Prostate gland (tissue), 2 donors: ENCODE measurements at regions not wholly inside any gene's neighbourhood (a gene's known extent, or its start where the extent isn't known, plus 50 kb on each side); places are given as distances from the start of the nearest gene placed in this dataset.

Experiments
- DNase-seq: peaks from one replicate; pipeline ENCODE4 v3.0.0-alpha.2; 2019; ENCODE audit warnings: low spot score
- H3K27ac ChIP-seq, 2 donors: fragments of 200-600 bp; sonication (generic); 2 replicates each; pipeline ENCODE4 v1.5.1; 2017 to 2019
- H3K27me3 ChIP-seq: fragments of 200-600 bp; sonication (generic); replicated peaks from 2 replicates; pipeline ENCODE4 v1.5.1; 2019; ENCODE audit not compliant: insufficient read depth
- H3K36me3 ChIP-seq, 2 donors: fragments of 200-600 bp; sonication (generic); 1 replicate in 1 of 2; 2 replicates in 1 of 2; pipeline versions ENCODE4 v1.5.1 to v1.8.1; 2017 to 2019
- H3K4me1 ChIP-seq: fragments of 200-600 bp; sonication (generic); replicated peaks from 2 replicates; pipeline ENCODE4 v1.5.1; 2019
- H3K4me3 ChIP-seq, 2 donors: fragments of 200-600 bp; sonication (generic); 2 replicates each; pipeline ENCODE4 v1.5.1; 2017 to 2019
- H3K9me3 ChIP-seq: fragments of 200-600 bp; sonication (generic); 2 replicates; pipeline ENCODE4 v1.5.1; 2017
- CTCF ChIP-seq, 4 experiments: fragments of 200-600 bp in 2 of 4; fragments of 450-650 bp in 2 of 4; sonication (generic) in 2 of 4; IDR thresholded peaks; 1 replicate in 3 of 4; 2 replicates in 1 of 4; pipeline ENCODE4 v1.5.1; 2016 to 2019; ENCODE audit warnings: antibody characterized with exemption in 4 of 4, mild to moderate bottlenecking in 2 of 4, moderate library complexity in 2 of 4
- POLR2A ChIP-seq: fragments of 450-650 bp; IDR thresholded peaks from one replicate; pipeline ENCODE4 v1.6.1; 2016; ENCODE audit warnings: antibody characterized with exemption, mild to moderate bottlenecking
- POLR2AphosphoS5 ChIP-seq: sonication (generic); formaldehyde crosslinking; IDR thresholded peaks from one replicate; pipeline ENCODE4 v1.6.1; 2017; ENCODE audit warnings: antibody characterized with exemption
- WGBS: methylation state at CpG from one replicate; pipeline ENCODE4 v1.1.5; 2018; 5-methylcytosine and 5-hydroxymethylcytosine counted together
- intact Hi-C: fragments of 100-400 bp; cut with DNase I; formaldehyde crosslinking; loops from one replicate; pipeline ENCODE4 v1.14.2; 2022

- H3K9me3 ChIP-seq = no peaks in the 10 kb centered on the region
- no peak overlapping the region for H3K4me3 ChIP-seq
- no peaks in the 10 kb centered on the region for H3K27me3 ChIP-seq
- H3K27ac ChIP-seq = no peak overlapping the region
- 98% methylated on average over 5 of the region's 5 CpGs for WGBS
- DNase-seq = no peak
- intact Hi-C loops = no loop called here
- H3K36me3 ChIP-seq = no peaks in the 10 kb centered on the region
- H3K4me1 ChIP-seq = no peaks in the 10 kb centered on the region
- TF ChIP-seq CTCF (IDR thresholded peaks at IDR 0.05) (no peak), POLR2A (no peak), POLR2AphosphoS5 (no peak)
Observed at GRCh38 chr1:219399446-219399845, 213.5 kb downstream of the ZC3H11B start.

DNA sequence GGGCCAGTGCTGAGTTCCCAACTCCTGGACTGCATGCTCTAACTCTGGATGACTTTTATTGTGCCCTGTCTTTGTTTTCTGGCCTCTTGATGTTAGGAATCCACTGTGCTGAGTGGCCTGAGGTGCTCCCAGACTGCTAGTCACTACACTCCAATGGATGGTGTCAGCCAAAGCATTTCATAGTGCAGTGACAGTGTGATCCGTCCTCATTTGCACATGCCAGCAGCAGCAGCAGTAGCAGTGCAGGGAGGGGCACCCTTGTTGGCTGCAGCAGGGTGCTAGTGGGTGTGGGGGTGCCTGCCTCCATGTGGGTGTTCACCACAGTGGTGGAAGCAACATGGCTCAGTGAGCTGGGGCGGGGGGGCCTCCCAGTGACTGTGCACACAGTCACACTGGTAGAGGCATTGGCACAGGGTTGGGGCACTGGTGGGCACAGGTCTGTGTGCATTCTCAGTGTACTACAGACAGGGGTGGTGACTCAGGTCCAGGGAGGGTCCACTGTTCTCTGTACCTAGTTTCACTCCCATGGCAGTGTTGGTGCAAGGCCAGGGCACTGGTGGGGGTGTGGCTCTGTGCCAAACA lies 214.0 kb downstream of the ZC3H11B start:
- Histone ChIP-seq H3K9me3 (no peaks in the 10 kb centered on the region), H3K27ac (no peak overlapping the region), H3K4me1 (no peaks in the 10 kb centered on the region), H3K36me3 (no peaks in the 10 kb centered on the region), H3K27me3 (no peaks in the 10 kb centered on the region), H3K4me3 (no peak overlapping the region)
- DNase-seq = no peak
- intact Hi-C loops = no loop called here
- no peak for TF ChIP-seq POLR2A
- no peak for TF ChIP-seq POLR2AphosphoS5
- no peak for TF ChIP-seq CTCF (IDR thresholded peaks at IDR 0.05)
- WGBS = 72% methylated on average over 2 of the region's 2 CpGs

- intact Hi-C loops = no loop called here
- DNase-seq = no peak
- 59% methylated on average over 1 of the region's 1 CpG for WGBS
- Histone ChIP-seq H3K4me3 (no peak overlapping the region), H3K36me3 (no peaks in the 10 kb centered on the region), H3K27ac (no peak overlapping the region), H3K9me3 (no peaks in the 10 kb centered on the region), H3K27me3 (no peaks in the 10 kb centered on the region), H3K4me1 (no peaks in the 10 kb centered on the region)
- TF ChIP-seq POLR2A = no peak
- TF ChIP-seq CTCF (IDR thresholded peaks at IDR 0.05) = no peak
- TF ChIP-seq POLR2AphosphoS5 = no peak
Observed at GRCh38 chr1:219397511-219397910, 215.4 kb downstream of the ZC3H11B start.

DNA sequence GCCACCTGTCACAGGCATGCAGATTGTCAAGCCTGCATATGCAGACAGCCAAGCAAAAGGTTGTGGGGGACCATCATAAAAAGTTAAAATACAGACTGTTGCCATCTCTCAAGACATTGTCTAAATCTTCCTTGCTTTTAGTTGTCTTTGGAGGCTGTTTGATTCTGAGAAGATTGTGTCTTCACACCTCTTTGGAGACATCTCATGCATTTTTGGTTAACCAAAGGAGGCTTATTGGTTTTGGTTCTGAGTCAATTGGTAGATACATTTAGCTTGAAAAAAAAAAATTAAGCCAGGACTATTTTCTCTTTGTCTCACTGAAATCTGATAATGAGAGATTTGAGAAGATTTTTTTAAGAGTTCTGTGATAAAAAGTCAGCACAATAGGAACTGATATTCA lies 217.6 kb downstream of the LYPLAL1 start:
- Histone ChIP-seq H3K9me3 (no peaks in the 10 kb centered on the region), H3K4me3 (no peak overlapping the region), H3K27me3 (no peaks in the 10 kb centered on the region), H3K36me3 (no peaks in the 10 kb centered on the region), H3K27ac (no peak overlapping the region), H3K4me1 (no peaks in the 10 kb centered on the region)
- no peak for DNase-seq
- intact Hi-C loops = no loop called here
- TF ChIP-seq POLR2AphosphoS5 (no peak), CTCF (IDR thresholded peaks at IDR 0.05) (no peak), POLR2A (no peak)

- 36% methylated on average over 1 of the region's 1 CpG for WGBS
Observed at GRCh38 chr1:219387211-219387610, 213.5 kb downstream of the LYPLAL1 start.

More at GRCh38 chr1:219387211-219387610, 213.5 kb downstream of the LYPLAL1 start:
- no peak for TF ChIP-seq POLR2AphosphoS5
- no peak for TF ChIP-seq CTCF (IDR thresholded peaks at IDR 0.05)
- TF ChIP-seq POLR2A = no peak
- H3K36me3 ChIP-seq = no peaks in the 10 kb centered on the region
- intact Hi-C loops = loop anchor here (10.0 kb wide), 1 partner anchor 1042 kb away; the partner anchor contains the start of gene TGFB2
- no peaks in the 10 kb centered on the region for H3K4me1 ChIP-seq
- no peak overlapping the region for H3K4me3 ChIP-seq
- H3K9me3 ChIP-seq = no peaks in the 10 kb centered on the region
- no peak for DNase-seq
- H3K27me3 ChIP-seq = no peaks in the 10 kb centered on the region
- H3K27ac ChIP-seq = no peak overlapping the region
